ENCODE measurements at regions not wholly inside any gene's neighbourhood (a gene's known extent, or its start where the extent isn't known, plus 50 kb on each side); places are given as distances from the start of the nearest gene placed in this dataset.

- no peak for TF ChIP-seq CTCF (IDR thresholded peaks at IDR 0.05)
- ATAC-seq, result no peak
- peaks cover 0 to 29% (median 5%) of the 10 kb centered on the region in 11 donors for H3K9me3 ChIP-seq
- intact Hi-C loops (cut with DNase I), result no loop called here
- no peaks in the 10 kb centered on the region for H3K4me1 ChIP-seq
- no peak overlapping the region for H3K27ac ChIP-seq
- no peak overlapping the region for H3K4me3 ChIP-seq
- WGBS, 2 donors, result 69 to 72% methylated on average over 3 of the region's 3 CpGs
- H3K36me3 ChIP-seq, result no peaks in the 10 kb centered on the region
- DNase-seq, result no peak
- no peaks in the 10 kb centered on the region for H3K27me3 ChIP-seq
These were observed 121.5 kb downstream of the HMHB1 start for GRCh38 chr5:143933451-143933850.

- Histone ChIP-seq H3K36me3 (no peaks in the 10 kb centered on the region), H3K27me3 (no peaks in the 10 kb centered on the region), H3K27ac (no peak overlapping the region), H3K4me1 (no peaks in the 10 kb centered on the region), H3K9me3 (peaks cover 0 to 30% (median 5%) of the 10 kb centered on the region in 11 donors), H3K4me3 (no peak overlapping the region)
- intact Hi-C loops (cut with DNase I), result no loop called here
- no peak for ATAC-seq
- DNase-seq, result no peak
- no peak for TF ChIP-seq CTCF (IDR thresholded peaks at IDR 0.05)
- 83 to 86% methylated on average over 2 of the region's 2 CpGs for WGBS, 2 donors
These were observed 122.9 kb downstream of the HMHB1 start for GRCh38 chr5:143934821-143935220.

- intact Hi-C loops (cut with DNase I), result no loop called here
- DNase-seq, result no peak
- Histone ChIP-seq H3K4me3 (no peak overlapping the region), H3K9me3 (peaks cover 0 to 62% (median 16%) of the 10 kb centered on the region in 11 donors), H3K36me3 (no peaks in the 10 kb centered on the region), H3K27ac (no peak overlapping the region), H3K27me3 (no peaks in the 10 kb centered on the region), H3K4me1 (no peaks in the 10 kb centered on the region)
- ATAC-seq, result no peak
- TF ChIP-seq CTCF (IDR thresholded peaks at IDR 0.05), result no peak
These were observed 126.3 kb downstream of the HMHB1 start for GRCh38 chr5:143938230-143938629.

DNA sequence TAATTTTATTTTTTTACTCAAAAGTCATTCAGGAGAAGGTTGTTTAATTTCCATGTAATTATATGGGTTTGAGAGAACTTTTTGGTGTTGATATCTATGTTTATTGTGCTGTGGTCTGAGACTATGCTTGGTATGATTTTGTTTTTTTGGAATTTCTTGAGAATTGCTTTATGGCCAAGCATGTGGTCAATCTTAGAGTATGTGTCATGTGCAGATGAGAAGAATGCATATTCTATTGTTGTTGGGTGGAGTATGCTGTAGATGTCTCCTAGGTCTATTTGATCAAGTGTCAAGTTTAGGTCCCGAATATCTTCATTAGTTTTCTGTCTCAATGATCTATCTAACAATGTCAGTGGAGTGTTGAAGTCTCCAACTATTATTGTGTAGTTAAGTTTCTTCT lies 134.9 kb downstream of the HMHB1 start:
- intact Hi-C loops (cut with DNase I), result no loop called here
- DNase-seq (no peak), ATAC-seq (no peak)
- Histone ChIP-seq H3K27me3 (no peaks in the 10 kb centered on the region), H3K27ac (no peak overlapping the region), H3K36me3 (no peaks in the 10 kb centered on the region), H3K4me3 (no peak overlapping the region), H3K4me1 (no peaks in the 10 kb centered on the region), H3K9me3 (peaks cover 0 to 46% (median 15%) of the 10 kb centered on the region in 11 donors)
- 78 to 82% methylated on average over 1 of the region's 1 CpG for WGBS, 2 donors
- no peak for TF ChIP-seq CTCF (IDR thresholded peaks at IDR 0.05)

DNA sequence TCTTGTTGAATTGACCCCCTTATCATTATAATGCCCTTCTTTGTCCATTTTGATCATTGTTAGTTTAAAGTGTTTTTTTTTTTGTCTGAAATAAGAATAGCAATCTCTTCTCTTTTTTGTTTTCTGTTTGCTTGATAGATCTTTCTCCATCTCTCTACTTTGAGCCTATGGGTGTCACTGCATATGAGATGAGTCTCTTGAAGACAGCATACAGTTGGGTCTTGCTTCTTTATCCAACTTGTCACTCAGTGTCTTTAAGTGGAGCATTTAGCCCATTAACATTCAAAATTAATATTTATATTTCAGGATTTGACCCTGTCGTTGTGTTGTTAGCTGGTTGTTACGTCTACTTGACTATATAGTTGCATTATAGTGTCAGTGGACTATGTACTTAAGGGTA lies 135.4 kb downstream of the HMHB1 start:
- no peak overlapping the region for H3K27ac ChIP-seq
- TF ChIP-seq CTCF (IDR thresholded peaks at IDR 0.05), result no peak
- WGBS, 2 donors, result 80 to 85% methylated on average over 2 of the region's 2 CpGs
- no peak overlapping the region for H3K4me3 ChIP-seq
- no peaks in the 10 kb centered on the region for H3K4me1 ChIP-seq
- DNase-seq, result no peak
- no peak for ATAC-seq
- peaks cover 0 to 43% (median 15%) of the 10 kb centered on the region in 11 donors for H3K9me3 ChIP-seq
- intact Hi-C loops (cut with DNase I), result no loop called here
- H3K36me3 ChIP-seq, result no peaks in the 10 kb centered on the region
- H3K27me3 ChIP-seq, result no peaks in the 10 kb centered on the region

Data from heart right ventricle (tissue), 16 donors.